LoVo (cell line): ENCODE measurements at regions not wholly inside any gene's neighbourhood (a gene's known extent, or its start where the extent isn't known, plus 50 kb on each side); places are given as distances from the start of the nearest gene placed in this dataset.
"Not testable (repeated sequence)": the region's sequence is repeated elsewhere in the genome, so short reads cannot be mapped to it uniquely, and the experiment has no call there.

Experiments used
- DNase-seq: peaks from one replicate; pipeline ENCODE4 v3.0.0-alpha.2; 2016; ENCODE audit warnings: low spot score

DNA sequence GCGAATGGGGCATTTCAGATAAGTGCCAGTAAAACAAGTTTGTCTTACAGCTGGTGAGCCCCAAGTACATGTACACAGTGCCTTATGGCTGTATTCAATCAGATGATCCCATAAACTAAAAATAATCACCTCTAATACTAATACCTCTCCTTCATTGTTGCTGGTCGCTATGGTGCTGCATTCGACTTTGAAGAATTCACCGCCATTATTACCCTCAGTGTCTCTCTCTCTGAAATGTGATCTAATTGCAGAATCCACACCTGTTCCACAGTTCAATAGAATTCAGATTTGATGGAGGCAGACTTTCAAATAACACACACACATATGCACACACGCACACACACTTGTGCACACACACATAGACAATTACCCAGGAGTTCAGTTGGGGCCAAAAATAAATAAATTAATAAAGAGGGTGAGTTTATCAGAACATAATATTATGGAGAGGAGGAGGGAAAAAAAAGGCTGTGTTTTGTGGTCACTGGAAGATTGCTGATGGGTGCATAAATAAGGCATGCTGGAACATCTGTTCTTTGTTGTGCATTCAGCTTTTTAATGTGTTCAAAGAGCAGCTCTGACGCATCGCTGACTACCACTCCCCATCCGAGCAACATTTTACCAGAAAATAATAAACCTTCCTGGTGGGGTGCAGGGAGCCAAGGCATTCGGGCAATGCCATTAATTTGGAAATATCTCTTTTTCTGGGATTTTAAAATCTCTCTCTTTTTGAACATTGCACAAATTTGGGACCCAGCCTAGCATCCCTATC is 235.7 kb downstream of the SATB1 start:
- DNase-seq, result no peak

DNA sequence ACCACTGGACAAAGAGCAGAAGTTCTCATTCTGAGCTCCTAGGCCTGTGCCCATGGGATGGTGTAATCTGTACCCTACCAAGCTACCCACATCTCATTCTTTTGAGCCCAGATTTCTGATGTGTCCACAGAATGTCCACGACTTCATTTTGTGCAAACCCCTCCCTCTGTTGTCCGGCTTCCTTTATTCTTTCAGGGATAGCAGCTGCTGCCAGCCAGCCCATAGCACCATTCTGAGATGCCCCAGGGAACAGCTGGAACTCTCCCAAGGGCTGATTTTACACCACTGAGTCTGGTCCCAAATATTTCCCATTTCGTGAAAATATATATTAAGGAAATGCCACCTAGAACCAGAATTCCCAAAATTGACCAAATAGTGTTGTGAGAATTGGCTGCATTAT is 236.6 kb downstream of the SATB1 start:
- DNase-seq, result no peak

DNA sequence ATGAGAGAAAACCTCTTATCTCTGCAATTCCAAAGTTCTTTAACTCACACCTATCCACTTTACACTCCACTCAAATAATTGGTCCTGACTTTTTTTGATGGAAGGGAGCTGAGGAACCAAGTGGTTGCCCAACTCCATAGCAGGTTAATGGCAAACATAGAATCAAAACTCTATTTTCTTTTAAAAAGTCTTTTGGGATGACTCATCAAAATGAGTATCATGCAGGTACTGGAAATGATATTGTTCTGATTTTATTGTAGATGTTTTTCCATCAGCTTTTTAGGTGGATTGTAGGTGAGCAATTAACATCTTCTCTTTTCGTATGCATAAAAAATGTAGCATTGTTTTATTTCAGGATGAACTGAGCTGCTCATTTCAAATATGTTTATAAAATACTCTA is 239.5 kb downstream of the SATB1 start:
- DNase-seq, result no peak

DNA sequence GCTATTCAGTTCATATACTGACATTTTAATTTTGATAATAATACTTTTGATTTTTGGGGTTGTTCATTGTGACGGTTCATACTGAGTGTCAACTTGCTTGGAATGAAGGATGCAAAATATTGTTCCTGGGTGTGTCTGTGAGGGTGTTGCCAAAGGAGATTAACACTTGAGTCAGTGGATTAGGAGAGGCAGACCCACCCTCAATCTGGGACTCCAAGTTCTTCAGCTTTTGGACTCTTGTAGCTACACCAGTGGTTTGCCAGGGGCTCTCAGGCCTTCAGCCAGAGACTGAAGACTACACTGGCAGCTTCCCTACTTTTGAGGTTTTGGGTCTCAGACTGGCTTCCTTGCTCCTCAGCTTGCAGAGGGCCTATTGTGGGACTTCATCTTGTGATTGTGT is 242.2 kb downstream of the SATB1 start:
- not testable (repeated sequence) for DNase-seq

DNA sequence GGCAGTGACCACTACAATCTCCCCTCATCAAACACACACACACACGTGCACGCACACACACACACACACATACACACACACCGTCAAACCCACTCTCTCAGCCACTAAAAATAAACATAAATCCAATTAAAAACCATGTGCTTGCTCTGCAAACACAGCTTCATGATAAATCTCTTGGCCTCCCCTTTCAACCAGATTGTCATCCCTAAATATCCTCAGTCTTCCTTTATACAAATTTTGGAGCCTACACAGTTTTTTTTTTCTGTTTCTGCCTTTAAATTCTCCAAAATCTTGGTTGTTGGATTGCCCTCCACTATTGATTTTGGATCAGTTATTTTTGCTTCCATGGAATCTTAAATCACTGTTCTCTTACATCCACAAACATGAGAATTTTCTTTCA is 245.6 kb downstream of the SATB1 start:
- no peak for DNase-seq

DNA sequence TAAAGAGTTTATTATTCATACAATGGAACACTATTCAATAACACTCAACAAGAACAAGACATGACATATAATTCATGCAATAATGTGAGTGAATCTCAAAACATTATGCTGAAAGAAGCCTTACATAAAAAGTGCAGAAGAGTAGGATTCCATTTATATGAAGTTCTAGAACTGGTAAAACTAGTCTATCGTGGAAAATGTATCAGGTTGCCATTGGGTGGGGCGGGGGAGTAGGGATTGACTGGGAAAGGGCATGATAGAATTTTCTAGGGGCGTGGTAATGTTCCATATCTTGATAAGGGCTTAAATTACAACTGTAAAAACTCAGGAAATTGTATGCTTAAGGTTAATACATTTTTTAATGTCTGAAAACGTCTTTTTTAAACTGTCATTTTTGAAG is 247.9 kb downstream of the SATB1 start:
- DNase-seq, result no peak

DNA sequence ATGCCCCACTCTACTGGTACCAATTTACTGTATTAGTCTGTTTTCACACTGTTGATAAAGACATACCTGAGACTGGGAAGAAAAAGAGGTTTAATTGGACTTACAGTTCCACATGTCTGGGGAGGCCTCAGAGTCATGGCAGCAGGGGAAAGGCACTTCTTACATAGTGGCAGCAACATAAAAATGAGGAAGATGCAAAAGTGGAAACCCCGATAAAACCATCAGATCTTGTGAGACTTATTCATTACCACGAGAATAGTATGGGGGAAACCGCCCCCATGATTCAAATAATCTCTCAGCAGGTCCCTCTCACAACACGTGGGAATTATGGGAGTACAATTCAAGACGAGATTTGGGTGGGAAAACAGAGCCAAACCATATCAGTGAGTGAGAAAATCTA is 251.2 kb downstream of the SATB1 start:
- DNase-seq, result not testable (repeated sequence)

DNA sequence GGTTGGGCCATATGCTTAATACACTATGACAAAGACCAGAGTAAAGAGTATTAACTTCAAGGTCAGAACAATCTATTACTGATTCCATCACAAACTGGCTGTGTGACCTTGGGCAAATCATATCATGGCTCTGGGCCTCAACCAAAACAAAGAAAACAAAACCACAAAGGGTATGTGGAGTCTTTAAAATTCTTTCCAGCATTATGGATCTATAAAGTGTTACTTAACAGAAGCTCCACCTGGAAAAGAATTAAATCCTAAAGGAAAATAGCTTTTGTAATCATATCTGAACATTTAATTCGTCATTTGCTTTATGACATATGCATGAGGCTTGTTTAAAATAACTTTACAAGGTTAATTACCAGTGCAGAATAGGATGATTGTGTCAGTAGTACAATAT is 265.5 kb downstream of the SATB1 start:
- no peak for DNase-seq

DNA sequence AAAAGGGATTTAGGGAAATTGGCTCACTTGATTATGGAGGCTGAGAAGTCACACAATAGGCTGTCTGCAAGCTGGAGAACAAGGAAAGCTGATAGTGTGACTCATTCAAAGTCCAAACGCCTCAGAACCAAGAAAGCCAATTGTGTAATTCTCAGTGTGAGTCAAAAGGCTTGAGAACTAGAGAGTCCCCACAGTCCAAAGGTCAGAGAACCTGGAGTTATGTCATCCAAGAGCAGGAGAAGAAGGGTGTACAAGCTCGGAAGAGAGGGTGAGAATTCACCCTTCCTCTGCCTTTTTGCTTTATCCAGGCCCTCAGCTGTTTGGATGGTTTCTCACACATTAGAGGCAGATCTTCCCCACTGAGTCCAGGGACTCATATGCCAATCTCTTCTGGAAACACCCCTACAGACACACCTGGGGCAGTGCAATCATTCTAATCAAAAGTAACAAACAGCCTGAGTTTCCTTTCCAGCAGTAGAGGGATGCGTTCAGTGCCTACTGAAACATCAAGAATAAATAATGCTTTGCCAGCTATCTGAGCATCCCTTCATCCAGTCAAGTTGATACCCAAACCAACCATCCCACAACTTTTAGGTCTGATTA is 271.5 kb downstream of the SATB1 start:
- peak; percentile 79 for DNase-seq

DNA sequence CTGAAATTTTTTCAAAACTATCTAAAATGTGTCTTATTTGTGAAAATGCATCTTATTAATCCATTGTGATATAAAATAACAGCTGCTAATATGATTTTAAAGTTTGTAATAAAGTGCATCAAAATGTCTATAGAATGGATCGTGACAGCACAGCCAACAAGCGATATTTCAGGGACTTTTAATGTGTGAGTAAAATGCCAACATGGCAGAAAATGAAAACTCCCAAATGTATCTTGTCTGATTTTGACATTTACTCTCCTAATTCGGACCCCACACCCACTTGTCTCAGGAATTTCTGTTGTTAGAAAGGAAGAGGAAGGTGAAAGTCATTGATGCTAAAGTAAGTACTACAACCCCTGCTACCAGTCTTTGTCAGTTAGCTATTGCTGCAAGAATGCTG is 273.9 kb downstream of the SATB1 start:
- DNase-seq, result no peak

DNA sequence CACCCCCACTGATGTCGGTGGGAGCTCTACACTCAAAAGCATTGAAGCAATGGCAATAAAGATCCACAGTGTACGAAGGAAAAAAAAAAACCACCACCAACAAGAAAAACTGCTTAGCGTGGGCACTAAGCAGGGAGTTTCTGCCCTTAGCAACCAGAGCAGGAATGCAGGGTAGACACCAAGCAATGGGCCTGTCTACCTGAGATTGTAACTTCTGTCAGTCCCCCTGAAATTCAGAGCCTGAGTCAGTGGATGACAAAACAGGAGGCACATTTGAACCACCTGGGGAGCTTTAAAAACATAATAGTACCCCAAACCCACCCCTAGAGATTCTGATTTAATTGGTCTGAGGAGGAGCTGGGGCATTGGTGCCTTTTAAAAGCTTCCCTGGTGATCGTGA is 275.2 kb downstream of the SATB1 start:
- no peak for DNase-seq

DNA sequence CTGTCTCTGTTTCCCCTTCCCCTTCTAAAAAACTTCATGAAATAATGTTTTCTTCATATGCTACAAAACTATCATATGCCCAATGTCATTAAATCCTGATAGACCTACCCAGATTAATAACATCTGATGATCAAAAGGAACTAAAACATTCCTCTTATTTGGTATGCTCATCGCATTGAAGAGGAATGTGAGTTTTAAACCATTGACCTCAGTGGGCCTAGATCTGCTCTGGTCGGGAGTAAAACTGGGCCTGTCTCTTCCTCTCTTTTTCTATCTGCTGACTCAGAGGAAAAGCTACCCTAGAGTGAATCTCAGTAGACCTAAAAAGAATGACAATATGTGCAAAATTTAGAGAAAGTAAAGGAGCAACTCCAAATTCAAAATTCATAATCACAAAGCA is 275.8 kb downstream of the SATB1 start:
- DNase-seq, result no peak

DNA sequence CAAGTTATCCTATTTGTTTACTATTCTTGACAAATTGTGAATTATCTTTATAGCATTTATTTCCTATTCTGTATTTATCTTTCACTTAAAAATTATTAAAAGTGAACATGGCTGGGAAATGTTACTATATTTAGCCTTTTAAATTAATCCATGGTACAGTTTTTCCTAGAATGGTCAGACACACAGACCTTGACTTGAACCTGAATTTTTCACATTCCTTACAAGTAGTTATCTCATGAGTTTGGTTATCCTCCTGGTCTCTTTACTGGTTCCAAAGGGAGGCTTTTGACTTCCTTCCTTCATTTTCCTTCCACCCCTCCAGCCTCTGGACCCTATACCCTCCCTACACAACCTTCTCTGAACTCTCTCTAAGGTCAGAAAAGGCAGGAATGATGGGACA is 280.6 kb downstream of the SATB1 start:
- no peak for DNase-seq

DNA sequence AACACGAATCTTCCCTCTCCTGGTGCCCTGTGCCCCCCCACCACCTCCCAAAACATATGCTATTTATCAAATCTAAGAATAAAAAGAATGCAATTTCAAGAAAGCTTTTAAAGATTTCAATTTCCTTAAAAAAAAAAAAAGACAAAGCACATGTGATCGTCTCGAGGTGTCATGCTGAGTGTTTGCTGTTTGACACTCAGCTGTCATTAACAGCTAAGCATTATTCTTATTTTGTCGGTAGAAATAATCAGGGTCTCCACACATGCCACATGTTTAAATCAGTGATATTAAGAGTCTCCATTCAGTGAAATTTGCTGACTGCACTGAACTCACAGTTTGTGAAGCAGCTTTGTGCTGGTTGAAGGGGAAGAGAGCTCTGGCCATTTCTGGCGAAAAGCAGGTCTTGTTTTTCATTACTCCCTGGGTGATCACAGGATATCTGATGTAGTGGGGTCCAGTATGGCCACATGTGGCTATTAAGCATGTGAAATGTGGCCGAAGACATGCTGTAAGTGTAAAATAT is 281.8 kb downstream of the SATB1 start:
- no peak for DNase-seq

DNA sequence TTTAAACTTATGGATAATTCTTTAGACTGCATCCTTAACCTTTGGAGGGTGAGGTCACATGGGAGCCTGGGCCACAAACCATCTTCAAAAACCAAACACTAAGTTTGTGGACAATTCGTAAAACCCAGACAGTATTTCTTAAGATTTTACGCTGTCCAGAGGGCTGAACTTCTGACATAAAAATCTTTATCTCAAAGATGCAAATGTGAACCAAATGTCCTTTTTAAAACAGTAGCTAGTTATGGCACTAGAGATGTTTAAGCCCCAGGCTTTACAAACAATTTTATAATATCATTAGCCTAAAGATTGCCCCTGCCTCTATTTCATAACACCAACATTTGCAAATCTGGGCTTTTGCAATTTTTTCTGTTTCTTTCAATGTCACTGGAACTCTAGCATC is 287.2 kb downstream of the SATB1 start:
- DNase-seq, result no peak

DNA sequence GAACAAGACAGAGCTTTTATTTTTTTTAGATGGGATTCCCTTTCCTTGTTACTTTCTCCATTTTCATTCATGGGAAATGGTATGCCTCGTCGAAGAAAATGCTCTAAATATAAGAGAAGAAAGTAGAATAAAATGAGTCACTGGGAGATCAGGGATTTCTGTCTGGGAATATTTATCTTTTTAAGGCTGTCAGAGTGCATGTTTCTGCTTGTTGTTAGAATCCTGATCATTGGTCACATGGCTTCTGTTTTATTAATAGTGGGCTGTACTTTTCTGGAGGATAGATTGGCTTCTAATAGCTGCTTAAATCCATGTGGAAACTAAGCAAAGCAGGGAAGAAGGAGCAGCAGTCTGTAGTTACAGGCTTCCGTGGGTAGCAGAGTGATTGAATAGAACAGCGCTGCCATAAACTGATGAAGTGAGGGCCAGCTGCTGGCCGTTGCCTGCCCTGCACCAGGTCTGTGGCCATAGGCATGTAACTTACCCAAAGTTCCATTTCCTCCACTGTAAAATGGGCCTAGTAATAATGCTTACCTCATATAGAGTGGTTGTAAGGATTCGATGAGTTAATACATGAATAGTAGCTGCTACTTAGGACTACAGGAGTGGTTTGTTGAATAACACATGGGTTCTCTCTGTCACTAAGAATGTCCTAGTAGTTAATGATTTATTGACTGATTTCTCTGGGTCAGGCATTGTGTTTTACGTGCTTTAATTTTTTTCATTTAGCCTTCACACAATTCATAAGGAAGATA is 289.9 kb downstream of the SATB1 start:
- DNase-seq, result no peak

DNA sequence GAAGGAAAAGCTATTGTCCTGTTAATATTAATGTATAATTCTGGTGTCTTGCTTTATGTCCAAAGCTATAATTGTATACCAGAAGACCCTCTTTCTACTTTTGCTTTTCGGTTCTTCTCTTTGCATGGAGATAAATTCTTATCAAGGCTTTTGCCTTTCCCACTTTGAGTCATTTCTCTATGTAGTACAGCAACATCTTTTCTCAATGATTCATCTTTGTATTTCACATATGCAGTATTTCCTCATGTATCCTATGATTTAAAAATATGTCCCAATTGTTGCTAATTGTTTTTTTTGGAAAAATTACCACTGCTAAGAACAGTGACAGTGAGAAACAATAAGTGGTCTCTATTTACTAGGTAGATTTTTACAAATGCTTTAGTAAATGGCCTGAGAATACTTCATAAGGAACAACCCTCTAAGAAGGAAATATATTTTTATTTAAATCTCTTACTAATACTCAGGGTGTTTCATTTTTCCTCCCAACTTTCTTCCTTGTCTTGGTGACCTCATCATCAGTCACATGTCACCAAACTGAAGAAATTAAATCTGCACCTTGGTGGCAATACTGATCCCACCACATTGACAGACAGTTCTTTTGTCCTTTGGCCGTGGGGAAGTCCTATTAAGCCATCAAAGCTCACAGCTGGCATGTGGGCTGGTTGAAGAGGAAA is 290.6 kb downstream of the SATB1 start:
- DNase-seq, result no peak

DNA sequence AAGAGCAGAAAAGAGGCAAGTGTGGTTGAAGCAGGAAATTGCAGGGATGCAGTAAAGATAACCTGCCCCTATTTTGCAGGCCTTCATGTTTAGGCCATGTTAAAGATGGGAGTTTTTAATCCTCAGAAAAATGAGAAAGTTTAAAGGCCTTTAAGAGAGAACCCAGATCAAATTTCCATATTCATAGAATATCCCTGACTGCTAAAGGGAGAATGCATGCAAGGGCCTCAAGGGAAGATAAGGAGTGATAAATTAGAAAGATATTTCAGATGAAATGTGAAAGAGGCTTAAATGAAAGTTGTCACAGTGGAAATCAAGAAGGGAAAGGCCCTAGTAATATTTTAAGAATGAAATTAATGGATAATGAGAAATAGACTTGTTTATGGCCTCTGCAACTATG is 292.1 kb downstream of the SATB1 start:
- DNase-seq, result no peak

DNA sequence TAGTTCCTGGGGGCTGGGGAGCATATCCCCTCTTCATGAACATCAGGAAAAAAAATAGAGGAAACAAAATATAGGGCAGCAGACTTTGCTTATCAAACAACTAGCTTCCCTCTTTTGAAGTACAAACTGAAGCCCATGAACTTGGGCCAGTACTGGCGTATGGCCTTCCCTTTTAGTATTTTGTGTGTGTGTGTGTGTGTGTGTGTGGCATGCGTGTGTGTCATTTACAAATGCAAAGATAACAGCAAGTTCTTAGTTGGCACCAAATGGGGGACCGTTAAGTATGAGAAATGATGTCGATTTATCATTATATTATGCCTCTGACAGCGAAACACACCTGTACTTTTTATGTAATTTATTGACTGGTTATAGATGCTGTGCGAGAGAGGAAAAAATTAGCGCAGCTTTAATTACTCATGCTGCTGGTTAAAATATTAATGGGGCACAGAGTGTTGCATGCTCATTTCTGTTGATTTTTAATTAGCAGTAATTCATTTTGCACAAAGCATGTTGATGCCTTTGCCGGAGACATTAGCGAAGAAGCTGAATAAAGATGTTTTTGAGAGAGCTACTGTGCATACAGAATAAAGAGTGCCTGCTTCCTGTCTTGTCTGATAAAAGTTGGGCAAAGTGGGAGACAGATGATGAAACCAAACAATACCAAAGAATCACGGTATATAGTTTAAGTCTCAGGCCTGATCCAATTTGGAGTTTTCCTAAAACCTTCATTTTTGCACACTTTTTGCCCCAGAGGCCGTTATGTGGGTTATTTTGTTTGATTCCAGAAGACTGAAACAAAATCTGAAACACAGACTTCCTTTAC is 297.1 kb downstream of the SATB1 start:
- no peak for DNase-seq

DNA sequence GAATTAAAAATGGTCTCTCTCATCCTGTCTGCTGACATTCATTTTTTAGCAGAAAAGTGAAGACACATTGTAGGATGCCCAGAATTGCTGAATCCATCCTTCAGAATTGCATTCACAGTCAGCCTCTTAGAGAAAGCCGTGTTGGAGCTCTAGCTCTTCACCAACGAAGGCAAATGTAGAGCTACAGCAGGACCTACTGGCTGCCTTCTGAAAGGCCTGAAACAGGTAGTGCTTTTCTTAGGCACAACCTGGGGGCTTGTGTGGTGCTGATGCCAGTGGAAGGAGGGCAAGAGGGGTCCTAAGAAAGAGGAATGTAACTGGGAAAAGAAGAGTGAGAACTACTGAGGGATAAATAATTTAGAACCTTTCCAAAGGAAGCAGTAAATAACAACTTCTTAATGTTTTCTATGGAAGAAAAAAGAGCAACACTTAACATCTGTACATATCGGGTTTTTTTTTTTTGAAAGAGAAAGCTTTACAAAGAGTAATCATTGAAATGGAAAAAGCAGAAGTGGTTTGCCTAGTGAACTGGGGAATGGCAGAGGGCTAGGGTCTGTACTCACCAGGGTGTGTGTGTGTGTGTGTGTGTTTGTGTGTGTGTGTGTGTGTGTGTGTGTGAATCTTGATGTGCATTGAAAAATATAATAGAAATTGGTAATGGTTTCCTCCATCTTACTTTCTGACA is 297.8 kb downstream of the SATB1 start:
- no peak for DNase-seq

DNA sequence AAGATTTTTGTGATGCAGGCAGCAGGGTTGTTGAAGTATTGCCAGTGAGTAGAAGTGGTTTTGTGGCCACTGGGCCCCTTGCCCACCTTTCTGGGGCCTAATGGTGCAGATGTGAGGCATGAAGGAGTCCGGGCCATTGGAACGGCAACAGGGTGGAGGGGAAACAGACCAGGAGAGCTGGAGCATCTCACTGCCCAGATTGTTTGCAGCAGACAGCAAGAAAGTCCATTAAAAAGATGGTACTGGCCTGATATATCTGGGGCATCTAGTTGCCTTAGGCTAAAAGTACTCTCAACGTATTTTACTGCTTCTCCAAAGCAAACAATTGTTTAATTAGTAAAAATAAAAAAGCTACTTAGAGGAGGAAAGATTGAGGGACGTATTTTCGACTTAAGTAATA is 298.4 kb downstream of the SATB1 start:
- no peak for DNase-seq
